HG03139 (cell line): ENCODE measurements at regions not wholly inside any gene's neighbourhood (a gene's known extent, or its start where the extent isn't known, plus 50 kb on each side); places are given as distances from the start of the nearest gene placed in this dataset.

ENCODE experiments used
- ATAC-seq: cut with Tn5 transposase; IDR thresholded peaks from one replicate; pipeline ENCODE4 v1.9.1; 2021; ENCODE audit not compliant: unreplicated experiment

GRCh38 chr5:153096381-153096780 is 394.1 kb upstream of the GRIA1 start:
- no peak for ATAC-seq

DNA sequence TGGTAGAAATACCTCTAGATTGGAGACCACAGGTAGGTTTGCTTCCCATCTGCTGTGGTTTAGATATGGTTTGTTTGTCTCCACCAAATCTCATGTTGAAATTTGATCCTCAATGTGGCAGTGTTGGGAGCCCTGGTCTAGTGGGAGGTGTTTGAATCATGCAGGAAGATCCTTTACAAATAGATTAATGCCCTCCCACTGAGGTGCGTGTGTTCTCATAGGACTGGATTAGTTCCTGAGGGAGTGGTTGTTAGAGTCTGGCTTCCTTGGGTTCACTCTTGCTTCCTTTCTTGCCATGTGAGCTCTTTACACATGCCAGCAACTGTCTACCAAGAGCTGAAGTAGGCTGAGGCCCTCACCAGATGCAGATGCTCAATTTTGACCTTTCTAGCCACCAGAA is 391.1 kb upstream of the GRIA1 start:
- ATAC-seq = no peak

GRCh38 chr5:153101235-153102180 is 389.0 kb upstream of the GRIA1 start:
- ATAC-seq = no peak

DNA sequence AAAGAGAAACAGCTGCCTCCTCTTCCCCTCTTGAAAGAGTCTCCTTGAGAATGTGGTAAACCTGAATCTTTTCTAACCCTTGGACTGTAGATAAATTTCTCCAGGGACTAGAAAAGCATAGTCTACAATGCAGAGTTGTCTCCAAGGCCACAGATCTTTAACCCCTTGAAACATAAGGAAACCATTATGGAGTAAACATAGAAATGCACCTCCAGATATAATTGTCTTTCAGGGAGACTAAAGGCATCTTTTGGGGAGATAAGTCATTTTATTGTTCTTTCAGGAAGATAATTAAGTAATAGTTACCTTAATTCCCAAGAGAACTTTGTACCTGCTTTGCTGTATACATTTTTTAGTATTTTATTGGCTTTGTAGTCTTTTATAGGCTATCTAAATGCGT is 373.6 kb upstream of the GRIA1 start:
- no peak for ATAC-seq

DNA sequence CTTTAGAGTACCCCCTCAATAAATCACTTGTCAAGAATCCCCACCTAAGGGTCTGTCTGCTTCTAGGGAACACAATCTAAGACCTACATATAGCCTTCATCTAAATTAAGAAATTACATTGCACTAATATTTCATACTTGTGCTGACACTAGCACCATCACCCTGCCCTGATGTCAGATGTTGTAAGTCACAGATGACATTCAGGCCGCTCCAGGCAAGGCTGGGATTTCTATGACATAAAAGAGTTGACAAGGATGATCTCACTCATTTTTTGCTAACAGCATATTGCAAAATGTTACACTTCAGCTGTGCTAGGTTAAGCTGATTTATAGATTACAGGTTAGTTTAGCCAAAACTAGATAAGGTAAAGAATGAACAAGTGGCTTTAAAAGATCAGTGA is 372.5 kb upstream of the GRIA1 start:
- ATAC-seq = no peak

DNA sequence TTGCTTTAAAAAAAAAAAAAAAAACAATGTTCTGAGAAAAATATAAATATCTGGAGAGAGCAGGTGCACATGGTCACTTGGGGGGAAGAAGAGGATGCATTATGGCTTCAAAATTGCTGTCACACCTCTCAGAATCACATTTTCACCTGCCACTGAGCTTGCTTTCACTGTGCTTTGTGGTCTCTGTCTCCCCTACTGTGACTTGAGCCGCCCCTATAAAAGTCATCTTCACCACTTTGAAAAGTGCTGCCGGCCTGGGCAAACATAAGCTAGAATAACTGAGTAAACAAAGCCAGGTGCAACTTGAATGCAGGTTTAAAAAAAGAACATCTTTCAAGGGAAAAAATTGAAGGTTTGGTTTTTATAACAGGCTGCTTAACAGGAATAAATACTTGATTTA is 368.1 kb upstream of the GRIA1 start:
- ATAC-seq = no peak

GRCh38 chr5:153130296-153130695 is 360.2 kb upstream of the GRIA1 start:
- ATAC-seq = no peak

DNA sequence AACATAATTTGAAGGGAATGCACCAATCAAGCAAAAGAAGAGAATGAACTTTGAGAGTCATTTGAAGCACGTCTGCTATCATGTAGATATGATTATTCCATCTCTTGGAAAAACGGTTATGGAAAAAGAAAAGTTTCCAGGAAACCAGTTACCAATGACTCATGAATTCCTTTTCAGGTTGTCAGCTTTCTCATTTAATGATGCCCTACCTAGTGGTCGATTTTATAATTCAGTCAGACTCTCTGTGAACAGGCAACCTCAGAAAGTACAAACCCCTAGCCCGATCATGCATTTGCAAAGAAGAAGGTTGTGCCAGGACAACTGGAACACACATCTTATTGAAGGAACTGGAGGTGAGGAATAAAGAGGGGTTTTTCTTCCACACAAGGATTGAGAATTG is 355.1 kb upstream of the GRIA1 start:
- no peak for ATAC-seq

- ATAC-seq = no peak
Measured at GRCh38 chr5:153136910-153137614, 353.4 kb upstream of the GRIA1 start.

GRCh38 chr5:153147891-153148623 is 342.4 kb upstream of the GRIA1 start:
- ATAC-seq = peak; percentile 84

GRCh38 chr5:153148624-153148976 is 341.9 kb upstream of the GRIA1 start:
- no peak for ATAC-seq

DNA sequence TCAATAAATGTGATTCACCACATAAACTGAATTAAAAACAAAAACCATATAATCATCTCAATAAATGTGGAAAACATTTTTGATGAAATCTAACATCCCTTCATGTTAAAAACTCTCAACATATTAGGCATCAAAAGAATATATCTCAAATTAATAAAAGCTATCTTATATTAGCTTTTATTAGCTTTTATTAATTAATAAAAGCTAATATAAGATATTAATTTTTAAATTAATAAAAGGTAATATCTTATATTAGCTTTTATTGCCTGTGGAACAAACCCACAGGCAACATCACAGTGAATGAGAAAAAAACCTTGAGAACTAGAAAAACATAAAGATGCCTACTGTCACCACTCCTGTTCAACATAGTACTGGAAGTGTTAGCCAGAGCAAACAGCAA is 338.9 kb upstream of the GRIA1 start:
- ATAC-seq = no peak

DNA sequence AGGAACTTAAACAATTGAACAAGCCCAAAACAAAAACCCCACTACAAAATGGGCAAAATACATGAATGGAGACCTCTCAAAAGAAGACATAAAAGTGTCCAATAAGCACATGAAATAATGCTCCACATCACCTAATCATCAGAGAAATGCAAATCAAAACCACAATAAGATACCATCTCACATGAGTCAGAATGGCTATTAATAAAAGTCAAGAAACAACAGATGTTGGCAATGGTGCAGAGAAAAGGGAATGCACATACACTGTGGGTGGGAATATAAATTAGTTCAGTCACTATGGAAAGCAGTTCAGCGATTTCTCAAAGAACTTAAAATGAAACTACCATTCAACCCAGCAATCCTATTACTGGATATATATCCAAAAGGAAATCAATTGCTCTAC is 337.4 kb upstream of the GRIA1 start:
- no peak for ATAC-seq

DNA sequence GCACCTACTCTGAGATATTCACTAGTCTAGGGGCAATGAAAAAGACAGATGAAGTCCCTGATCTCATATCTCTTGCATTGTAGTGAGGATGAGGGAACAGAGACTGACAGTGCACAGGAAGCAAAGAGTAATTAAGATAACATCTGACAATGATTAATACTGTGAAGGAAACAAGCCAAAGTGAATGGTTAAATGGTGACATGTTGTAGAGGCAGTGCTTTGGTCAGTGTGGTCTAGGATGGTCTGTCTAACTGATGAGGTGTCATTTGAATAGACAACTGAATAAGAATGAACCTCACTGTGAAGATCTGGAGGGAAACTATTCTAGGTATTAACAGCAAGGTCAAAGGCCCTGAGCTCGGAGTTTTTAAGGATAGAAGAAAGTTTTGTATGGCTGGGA is 333.3 kb upstream of the GRIA1 start:
- ATAC-seq = peak; percentile 87

GRCh38 chr5:153158608-153159007 is 331.9 kb upstream of the GRIA1 start:
- ATAC-seq = no peak

GRCh38 chr5:153159616-153160015 is 330.9 kb upstream of the GRIA1 start:
- ATAC-seq = no peak

GRCh38 chr5:153168241-153168640 is 322.2 kb upstream of the GRIA1 start:
- ATAC-seq = no peak

GRCh38 chr5:153187503-153187902 is 303.0 kb upstream of the GRIA1 start:
- peak; percentile 48 for ATAC-seq

DNA sequence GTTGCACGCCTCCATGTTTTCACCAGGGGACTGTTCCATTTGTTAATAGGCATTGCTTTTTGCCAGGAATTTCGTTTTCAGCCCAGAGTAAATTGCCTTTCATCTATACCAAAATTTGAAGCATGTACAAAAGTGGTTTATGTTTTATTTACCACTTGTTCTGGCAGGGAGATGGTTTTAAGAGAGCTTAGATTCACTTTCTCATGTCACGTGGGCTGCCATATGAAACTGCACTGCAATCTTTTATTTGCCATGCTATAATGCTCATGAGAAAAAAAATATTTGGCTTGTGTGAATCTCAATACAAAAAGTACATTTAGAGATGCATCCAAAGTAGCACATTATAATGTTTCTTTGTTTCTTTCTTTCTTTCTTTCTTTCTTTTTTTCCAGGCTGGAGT is 284.1 kb upstream of the GRIA1 start:
- ATAC-seq = no peak

- no peak for ATAC-seq
Measured at GRCh38 chr5:153209016-153209415, 281.5 kb upstream of the GRIA1 start.

GRCh38 chr5:153209687-153210086 is 280.8 kb upstream of the GRIA1 start:
- no peak for ATAC-seq

- ATAC-seq = no peak
Measured at GRCh38 chr5:153211076-153211475, 279.4 kb upstream of the GRIA1 start.
